ENCODE measurements at regions not wholly inside any gene's neighbourhood (a gene's known extent, or its start where the extent isn't known, plus 50 kb on each side); places are given as distances from the start of the nearest gene placed in this dataset.

- no peak for TF ChIP-seq ZNF274 (IDR thresholded peaks at IDR 0.05; ENCODE audit: low read depth, low read length)
- no peak for TF ChIP-seq SUZ12 (IDR thresholded peaks at IDR 0.05; ENCODE audit: extremely low read depth, insufficient read depth, insufficient read length)
These were observed 54.5 kb downstream of the TKTL2 start for GRCh38 chr4:163419074-163419473.
